Fibroblast of lung (primary cell): ENCODE measurements at regions not wholly inside any gene's neighbourhood (a gene's known extent, or its start where the extent isn't known, plus 50 kb on each side); places are given as distances from the start of the nearest gene placed in this dataset.

ENCODE experiments used
- DNase-seq, 2 donors: peaks; one replicate each; pipeline versions ENCODE4 v3.0.0 to v3.0.0-alpha.2; 2010; ENCODE audit warnings: low read depth in 2 of 2
- H2AFZ ChIP-seq: 2 replicates; pipeline ENCODE4 v1.5.1; 2012; ENCODE audit warnings: low read length, control low read depth, inconsistent platforms
- H3K27ac ChIP-seq: 2 replicates; pipeline ENCODE4 v1.5.1; 2011; ENCODE audit warnings: low read length, control low read depth; ENCODE audit not compliant: insufficient read depth
- H3K27me3 ChIP-seq: 2 replicates; pipeline ENCODE4 v1.5.1; 2011; ENCODE audit warnings: mild to moderate bottlenecking, low read length; ENCODE audit not compliant: control insufficient read depth, insufficient read depth
- H3K36me3 ChIP-seq: 2 replicates; pipeline ENCODE4 v1.5.1; 2011; ENCODE audit warnings: low read length; ENCODE audit not compliant: control insufficient read depth, insufficient read depth
- H3K4me1 ChIP-seq: 2 replicates; pipeline ENCODE4 v1.5.1; 2011; ENCODE audit warnings: low read length; ENCODE audit not compliant: control insufficient read depth, insufficient read depth; ENCODE audit errors: extremely low read depth
- H3K4me2 ChIP-seq: 2 replicates; pipeline ENCODE4 v1.5.1; 2011; ENCODE audit warnings: low read length, control low read depth; ENCODE audit not compliant: insufficient read depth; ENCODE audit errors: extremely low read depth
- H3K4me3 ChIP-seq, 4 experiments: fragments of 200-600 bp in 1 of 4; sonication (generic) in 1 of 4; replicated peaks in 1 of 4; 2 replicates each; pipeline ENCODE4 v1.5.1; 2011 to 2016; ENCODE audit warnings: low read length in 4 of 4, low read depth in 3 of 4, mild to moderate bottlenecking in 3 of 4, control low read depth in 2 of 4, inconsistent platforms in 1 of 4, mixed read lengths in 1 of 4; ENCODE audit not compliant: insufficient read depth in 1 of 4; ENCODE audit errors: control extremely low read depth in 1 of 4
- H3K79me2 ChIP-seq: 2 replicates; pipeline ENCODE4 v1.5.1; 2012; ENCODE audit warnings: mild to moderate bottlenecking, low read length, inconsistent platforms; ENCODE audit not compliant: control insufficient read depth, insufficient read depth
- H3K9ac ChIP-seq: 2 replicates; pipeline ENCODE4 v1.5.1; 2011; ENCODE audit warnings: mild to moderate bottlenecking, low read length, control low read depth; ENCODE audit not compliant: insufficient read depth
- H3K9me3 ChIP-seq: 2 replicates; pipeline ENCODE4 v1.5.1; 2012; ENCODE audit warnings: low read depth, low read length; ENCODE audit not compliant: control insufficient read depth, insufficient read depth
- H4K20me1 ChIP-seq: 2 replicates; pipeline ENCODE4 v1.5.1; 2011; ENCODE audit warnings: low read length; ENCODE audit not compliant: control insufficient read depth, insufficient read depth; ENCODE audit errors: extremely low read depth
- EZH2 ChIP-seq: IDR thresholded peaks from 2 replicates; pipeline ENCODE4 v1.5.1; 2012; ENCODE audit warnings: low read length, control low read depth, mild to moderate bottlenecking; ENCODE audit errors: missing control alignments
- TF ChIP-seq, protein P1 (sequence below), 2 donors: IDR thresholded peaks in 1 of 2; conservative IDR thresholded peaks in 1 of 2; 1 replicate in 1 of 2; 2 replicates in 1 of 2; pipeline ENCODE4 v1.5.1; 2011 to 2012; ENCODE audit warnings: low read length in 2 of 2, control low read depth in 1 of 2, inconsistent platforms in 1 of 2, low read depth in 1 of 2, mild to moderate bottlenecking in 1 of 2

DNA sequence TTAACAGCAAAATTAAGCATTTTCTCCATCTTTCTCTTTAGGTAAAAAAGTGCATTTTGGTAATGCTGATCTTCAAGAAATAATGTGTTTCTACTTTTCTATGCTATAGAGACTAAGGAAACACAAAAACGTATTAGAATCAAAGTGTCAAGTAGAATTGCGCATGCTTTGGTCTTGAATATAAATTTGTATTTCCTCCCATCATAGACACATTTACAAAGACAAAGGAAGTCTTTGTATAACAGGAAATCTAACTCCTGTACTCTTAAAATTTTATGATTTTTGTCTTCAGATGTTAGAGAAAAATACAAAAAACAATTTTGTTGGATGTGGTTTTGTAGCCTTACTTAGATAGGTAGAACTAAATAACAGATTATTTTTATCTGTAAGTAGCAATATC, 1299.4 kb downstream of the NCAM2 start:
- no peaks in the 10 kb centered on the region for H3K4me1 ChIP-seq
- no peak overlapping the region for H3K27ac ChIP-seq
- H3K36me3 ChIP-seq = no peaks in the 10 kb centered on the region
- no peaks in the 10 kb centered on the region for H4K20me1 ChIP-seq
- no peak overlapping the region for H3K4me2 ChIP-seq
- DNase-seq = no peak
- no peaks in the 10 kb centered on the region for H3K79me2 ChIP-seq
- no peak overlapping the region for H3K9ac ChIP-seq
- H3K27me3 ChIP-seq = no peaks in the 10 kb centered on the region
- no peak overlapping the region for H3K4me3 ChIP-seq
- no peaks in the 10 kb centered on the region for H3K9me3 ChIP-seq
- H2AFZ ChIP-seq = no peak overlapping the region
- TF ChIP-seq, protein P1, sequence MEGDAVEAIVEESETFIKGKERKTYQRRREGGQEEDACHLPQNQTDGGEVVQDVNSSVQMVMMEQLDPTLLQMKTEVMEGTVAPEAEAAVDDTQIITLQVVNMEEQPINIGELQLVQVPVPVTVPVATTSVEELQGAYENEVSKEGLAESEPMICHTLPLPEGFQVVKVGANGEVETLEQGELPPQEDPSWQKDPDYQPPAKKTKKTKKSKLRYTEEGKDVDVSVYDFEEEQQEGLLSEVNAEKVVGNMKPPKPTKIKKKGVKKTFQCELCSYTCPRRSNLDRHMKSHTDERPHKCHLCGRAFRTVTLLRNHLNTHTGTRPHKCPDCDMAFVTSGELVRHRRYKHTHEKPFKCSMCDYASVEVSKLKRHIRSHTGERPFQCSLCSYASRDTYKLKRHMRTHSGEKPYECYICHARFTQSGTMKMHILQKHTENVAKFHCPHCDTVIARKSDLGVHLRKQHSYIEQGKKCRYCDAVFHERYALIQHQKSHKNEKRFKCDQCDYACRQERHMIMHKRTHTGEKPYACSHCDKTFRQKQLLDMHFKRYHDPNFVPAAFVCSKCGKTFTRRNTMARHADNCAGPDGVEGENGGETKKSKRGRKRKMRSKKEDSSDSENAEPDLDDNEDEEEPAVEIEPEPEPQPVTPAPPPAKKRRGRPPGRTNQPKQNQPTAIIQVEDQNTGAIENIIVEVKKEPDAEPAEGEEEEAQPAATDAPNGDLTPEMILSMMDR (conservative IDR thresholded peaks at IDR 0.05 in 1 of 2, IDR thresholded peaks at IDR 0.05 in 1 of 2; ENCODE audit: low read depth in 1 of 2, low read length in 2 of 2) = no peak
- no peak for TF ChIP-seq EZH2

DNA sequence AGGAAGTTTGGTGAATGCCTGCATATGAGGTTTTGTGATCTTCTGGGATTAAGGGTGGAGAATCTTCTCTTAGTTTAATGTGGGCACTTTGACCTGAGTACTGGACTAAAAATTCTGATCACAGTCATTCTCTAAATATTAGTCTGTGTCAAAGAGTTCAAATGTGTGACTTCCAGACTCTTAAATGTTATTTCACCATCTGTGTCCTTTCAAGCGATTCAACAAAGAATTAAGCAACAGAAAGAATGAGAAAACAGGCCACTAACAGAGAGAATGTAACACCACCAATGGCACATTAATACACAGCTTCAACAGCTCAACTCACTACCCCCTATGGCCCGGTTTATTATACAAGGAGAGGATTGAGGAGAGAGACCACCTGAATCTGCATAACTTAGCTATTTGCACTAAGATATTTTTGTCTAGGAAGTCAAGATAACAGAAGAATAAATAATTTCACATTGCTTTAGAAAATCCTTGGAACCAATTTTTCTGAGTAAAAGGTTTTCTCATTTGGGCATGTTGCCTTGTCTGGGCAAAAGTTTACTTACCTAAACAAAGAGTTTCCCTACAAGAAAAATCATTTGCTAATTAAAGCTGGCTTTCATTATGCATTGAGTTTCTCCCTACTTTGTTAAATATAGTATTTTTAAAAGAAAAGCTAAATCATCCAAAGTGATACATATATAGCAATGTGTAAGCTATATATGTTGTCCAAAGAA, 1313.7 kb downstream of the NCAM2 start:
- TF ChIP-seq, protein P1 (conservative IDR thresholded peaks at IDR 0.05 in 1 of 2, IDR thresholded peaks at IDR 0.05 in 1 of 2; ENCODE audit: low read depth in 1 of 2, low read length in 2 of 2) = no peak
- TF ChIP-seq EZH2 = no peak

DNA sequence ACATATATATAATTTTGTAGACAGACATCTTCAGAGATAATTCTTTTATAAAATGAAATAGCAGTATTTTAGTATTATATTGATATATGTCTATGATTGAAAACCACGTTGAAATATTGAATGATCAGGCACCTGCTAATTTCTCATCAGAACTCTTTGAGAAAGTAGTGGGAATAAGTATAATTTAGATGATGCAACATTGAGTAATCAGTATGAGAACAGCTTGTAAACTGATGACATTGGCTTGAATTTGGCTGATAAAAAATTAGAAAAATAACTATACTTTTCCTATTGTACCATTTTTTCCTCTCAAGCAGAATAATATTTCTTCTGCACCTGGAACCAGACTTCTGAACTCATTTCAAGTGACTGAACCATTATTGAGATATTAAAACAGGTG, 1316.8 kb downstream of the NCAM2 start:
- Histone ChIP-seq H3K4me1 (no peaks in the 10 kb centered on the region), H3K27ac (no peak overlapping the region)

More for the DNA sequence above, 1313.7 kb downstream of the NCAM2 start:
- Histone ChIP-seq H4K20me1 (no peaks in the 10 kb centered on the region), H2AFZ (no peak overlapping the region), H3K27me3 (no peaks in the 10 kb centered on the region), H3K36me3 (no peaks in the 10 kb centered on the region), H3K79me2 (no peaks in the 10 kb centered on the region), H3K9me3 (no peaks in the 10 kb centered on the region), H3K4me3 (no peak overlapping the region), H3K9ac (no peak overlapping the region), H3K27ac (no peak overlapping the region), H3K4me2 (no peak overlapping the region), H3K4me1 (no peaks in the 10 kb centered on the region)
- DNase-seq = no peak

More for the DNA sequence above, 1316.8 kb downstream of the NCAM2 start:
- Histone ChIP-seq H3K9me3 (no peaks in the 10 kb centered on the region), H3K27me3 (no peaks in the 10 kb centered on the region), H3K36me3 (no peaks in the 10 kb centered on the region), H2AFZ (no peak overlapping the region), H3K79me2 (no peaks in the 10 kb centered on the region), H3K9ac (no peak overlapping the region), H4K20me1 (no peaks in the 10 kb centered on the region), H3K4me3 (no peak overlapping the region), H3K4me2 (no peak overlapping the region)
- DNase-seq = no peak
- TF ChIP-seq, protein P1 (conservative IDR thresholded peaks at IDR 0.05 in 1 of 2, IDR thresholded peaks at IDR 0.05 in 1 of 2; ENCODE audit: low read depth in 1 of 2, low read length in 2 of 2) = no peak
- TF ChIP-seq EZH2 = no peak
